GM23338 (cell line): ENCODE measurements at regions not wholly inside any gene's neighbourhood (a gene's known extent, or its start where the extent isn't known, plus 50 kb on each side); places are given as distances from the start of the nearest gene placed in this dataset.

ENCODE experiments used
- CREB1 ChIP-seq: fragments of 250-450 bp; sonication (Bioruptor Pico); IDR thresholded peaks from 2 replicates; pipeline ENCODE4 v1.5.0; 2020; ENCODE audit warnings: low read depth, mild to moderate bottlenecking, moderate library complexity
- ETS1 ChIP-seq: IDR thresholded peaks from 2 replicates; pipeline ENCODE4 v1.6.1; 2016; ENCODE audit warnings: antibody characterized with exemption
- EZH2 ChIP-seq: fragments of 200-600 bp; sonication (generic); IDR thresholded peaks from one replicate; pipeline ENCODE4 v1.8.0; 2017; ENCODE audit warnings: antibody characterized with exemption, mild to moderate bottlenecking, low read depth; ENCODE audit not compliant: unreplicated experiment
- EZH2phosphoT487 ChIP-seq: fragments of 200-600 bp; sonication (generic); IDR thresholded peaks from one replicate; pipeline ENCODE4 v1.8.1; 2018; ENCODE audit warnings: antibody characterized with exemption; ENCODE audit not compliant: unreplicated experiment
- JUNB ChIP-seq: IDR thresholded peaks from one replicate; pipeline ENCODE4 v1.6.1; 2016; ENCODE audit warnings: antibody characterized with exemption; ENCODE audit not compliant: unreplicated experiment
- NANOG ChIP-seq: IDR thresholded peaks from 2 replicates; pipeline ENCODE4 v1.6.1; 2016; ENCODE audit warnings: antibody characterized with exemption, borderline replicate concordance
- POLR2AphosphoS5 ChIP-seq: IDR thresholded peaks from 2 replicates; pipeline ENCODE4 v1.6.1; 2016; ENCODE audit warnings: antibody characterized with exemption, low read depth
- REST ChIP-seq: IDR thresholded peaks from one replicate; pipeline ENCODE4 v1.6.1; 2018; ENCODE audit warnings: antibody characterized with exemption; ENCODE audit not compliant: unreplicated experiment
- ZNF114 ChIP-seq: fragments of 250-450 bp; sonication (Bioruptor Pico); IDR thresholded peaks from 2 replicates; pipeline ENCODE4 v1.5.0; 2020; ENCODE audit warnings: mild to moderate bottlenecking, moderate library complexity
- ZNF331 ChIP-seq: fragments of 250-450 bp; sonication (Bioruptor Pico); IDR thresholded peaks from 2 replicates; pipeline ENCODE4 v1.5.0; 2020; ENCODE audit warnings: low read depth, mild to moderate bottlenecking, moderate library complexity
- TF ChIP-seq, protein P1 (sequence below), 2 experiments: fragments of 200-600 bp in 1 of 2; sonication (generic) in 1 of 2; conservative IDR thresholded peaks; 2 replicates each; pipeline versions ENCODE4 v1.5.1 to v1.6.1; 2016 to 2017; ENCODE audit warnings: antibody characterized with exemption in 2 of 2, low read depth in 2 of 2, mild to moderate bottlenecking in 2 of 2, moderate library complexity in 1 of 2

DNA sequence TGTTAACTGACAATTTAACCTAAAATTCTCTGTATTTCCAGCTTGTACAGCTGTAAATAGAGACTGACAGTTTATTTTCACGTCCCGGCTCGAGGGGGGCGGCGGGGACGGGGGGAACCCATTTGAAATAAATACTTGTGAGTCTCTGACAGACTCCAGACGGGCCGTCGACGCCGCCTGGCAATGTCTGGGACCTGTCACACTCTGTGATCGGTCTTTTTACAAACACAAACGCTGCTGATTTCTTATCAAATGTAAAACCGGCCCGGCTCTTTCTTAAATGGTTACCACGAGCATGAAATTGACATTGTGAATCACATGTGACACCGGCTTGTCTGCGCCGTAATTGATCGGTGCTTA is 57.0 kb downstream of the UNCX start:
- TF ChIP-seq, protein P1, sequence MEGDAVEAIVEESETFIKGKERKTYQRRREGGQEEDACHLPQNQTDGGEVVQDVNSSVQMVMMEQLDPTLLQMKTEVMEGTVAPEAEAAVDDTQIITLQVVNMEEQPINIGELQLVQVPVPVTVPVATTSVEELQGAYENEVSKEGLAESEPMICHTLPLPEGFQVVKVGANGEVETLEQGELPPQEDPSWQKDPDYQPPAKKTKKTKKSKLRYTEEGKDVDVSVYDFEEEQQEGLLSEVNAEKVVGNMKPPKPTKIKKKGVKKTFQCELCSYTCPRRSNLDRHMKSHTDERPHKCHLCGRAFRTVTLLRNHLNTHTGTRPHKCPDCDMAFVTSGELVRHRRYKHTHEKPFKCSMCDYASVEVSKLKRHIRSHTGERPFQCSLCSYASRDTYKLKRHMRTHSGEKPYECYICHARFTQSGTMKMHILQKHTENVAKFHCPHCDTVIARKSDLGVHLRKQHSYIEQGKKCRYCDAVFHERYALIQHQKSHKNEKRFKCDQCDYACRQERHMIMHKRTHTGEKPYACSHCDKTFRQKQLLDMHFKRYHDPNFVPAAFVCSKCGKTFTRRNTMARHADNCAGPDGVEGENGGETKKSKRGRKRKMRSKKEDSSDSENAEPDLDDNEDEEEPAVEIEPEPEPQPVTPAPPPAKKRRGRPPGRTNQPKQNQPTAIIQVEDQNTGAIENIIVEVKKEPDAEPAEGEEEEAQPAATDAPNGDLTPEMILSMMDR (conservative IDR thresholded peaks at IDR 0.05; ENCODE audit: low read depth in 2 of 2): no peak
- TF ChIP-seq CREB1: no peak
- TF ChIP-seq EZH2: no peak
- TF ChIP-seq EZH2phosphoT487: no peak
- no peak for TF ChIP-seq JUNB
- no peak for TF ChIP-seq REST
- no peak for TF ChIP-seq POLR2AphosphoS5
- no peak for TF ChIP-seq ZNF114 (CRISPR knock-in tag)
- no peak for TF ChIP-seq ZNF331 (CRISPR knock-in tag)
- no peak for TF ChIP-seq ETS1
- TF ChIP-seq NANOG: no peak
